Activated gamma-delta T cell treated with Interleukin-2 at 50 U/mL for 16 hours (primary cell): ENCODE measurements at regions not wholly inside any gene's neighbourhood (a gene's known extent, or its start where the extent isn't known, plus 50 kb on each side); places are given as distances from the start of the nearest gene placed in this dataset.

Experiments
- DNase-seq: peaks from one replicate; pipeline ENCODE4 v3.0.0-alpha.2; 2020

DNA sequence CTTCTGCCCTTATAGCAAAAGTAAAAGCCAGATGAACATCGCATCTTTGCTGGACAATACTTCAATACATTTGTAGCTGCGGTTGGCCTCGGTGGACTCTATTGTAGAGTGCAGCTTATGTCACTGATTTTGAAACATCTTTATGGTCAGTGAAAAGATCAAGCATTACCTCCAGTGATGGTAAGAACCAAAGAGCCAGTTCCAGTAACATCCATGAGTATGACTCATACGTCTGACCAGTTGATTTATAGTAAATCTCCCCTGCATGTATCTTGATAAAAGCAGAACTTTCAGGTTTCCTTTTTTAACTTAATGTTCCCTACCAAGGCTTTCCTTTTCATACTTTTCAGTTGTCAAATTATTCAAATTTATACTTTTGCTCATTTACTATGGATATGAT is 119.2 kb upstream of the HNRNPA3 start:
- no peak for DNase-seq

- DNase-seq: no peak
These were observed 114.5 kb upstream of the HNRNPA3 start for GRCh38 chr2:177098001-177098613.

GRCh38 chr2:177101930-177102329 is 110.7 kb upstream of the HNRNPA3 start:
- DNase-seq: no peak

DNA sequence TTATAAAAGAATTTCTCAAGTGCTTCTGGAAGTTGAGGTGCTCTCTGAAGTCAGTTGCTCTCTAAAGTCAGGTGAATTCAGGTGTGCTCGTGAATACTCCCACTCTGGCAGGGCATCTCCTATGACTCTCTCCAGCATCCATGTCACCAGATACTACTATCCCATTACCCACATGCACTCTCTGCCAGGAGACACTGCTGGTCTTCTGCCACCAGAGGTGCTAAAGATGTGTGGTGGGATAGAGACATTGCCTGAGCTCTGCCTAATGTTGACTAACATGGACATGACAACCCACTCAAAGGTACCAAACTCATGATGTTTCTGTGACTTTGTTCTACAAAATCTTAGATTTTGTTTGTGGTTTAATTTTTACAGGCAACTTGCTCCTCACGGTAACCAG is 106.4 kb upstream of the HNRNPA3 start:
- DNase-seq: no peak

DNA sequence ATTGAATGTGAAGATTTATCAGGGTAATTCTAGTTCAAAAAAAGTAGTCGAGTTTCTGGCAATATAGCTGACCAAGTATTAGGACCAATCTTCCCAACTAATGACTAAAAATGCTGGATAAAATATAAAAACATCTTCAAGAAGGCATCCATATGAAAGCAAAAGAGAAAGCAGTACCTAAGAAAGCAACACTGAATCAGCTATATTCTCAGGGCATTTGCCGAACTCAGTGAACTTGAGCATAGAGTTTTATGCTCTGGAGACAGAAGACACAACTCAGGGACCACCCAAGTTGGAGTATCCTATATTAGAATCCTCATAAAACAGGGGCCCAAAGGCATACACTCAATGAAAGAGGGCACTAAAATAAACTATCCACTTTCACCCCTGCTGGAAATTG is 103.7 kb upstream of the HNRNPA3 start:
- DNase-seq: no peak

GRCh38 chr2:177114712-177115111 is 97.9 kb upstream of the HNRNPA3 start:
- DNase-seq: no peak

DNA sequence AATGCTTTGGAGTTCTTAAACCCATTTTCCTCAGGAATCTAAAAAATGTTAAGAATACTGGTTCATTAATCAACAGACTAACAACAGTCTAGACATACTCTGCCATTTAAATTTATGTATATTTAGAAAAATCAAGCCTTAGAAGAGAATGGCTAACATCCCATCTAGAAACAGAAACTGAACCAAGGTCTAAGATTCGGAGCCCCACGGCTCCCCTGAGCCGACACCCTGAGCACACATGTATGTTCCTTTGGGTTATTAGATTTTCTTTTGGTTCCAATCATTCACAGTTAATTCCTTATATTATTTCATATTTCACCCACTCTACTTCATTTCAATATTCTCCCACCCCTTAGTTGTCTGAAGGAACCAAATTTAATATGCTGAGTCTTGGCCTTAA is 94.8 kb upstream of the HNRNPA3 start:
- DNase-seq: no peak

- DNase-seq: no peak
These were observed 94.0 kb upstream of the HNRNPA3 start for GRCh38 chr2:177118636-177119035.

GRCh38 chr2:177119099-177119498 is 93.5 kb upstream of the HNRNPA3 start:
- no peak for DNase-seq

GRCh38 chr2:177123048-177123447 is 89.5 kb upstream of the HNRNPA3 start:
- no peak for DNase-seq

- DNase-seq: no peak
These were observed 88.2 kb upstream of the HNRNPA3 start for GRCh38 chr2:177124371-177124770.

DNA sequence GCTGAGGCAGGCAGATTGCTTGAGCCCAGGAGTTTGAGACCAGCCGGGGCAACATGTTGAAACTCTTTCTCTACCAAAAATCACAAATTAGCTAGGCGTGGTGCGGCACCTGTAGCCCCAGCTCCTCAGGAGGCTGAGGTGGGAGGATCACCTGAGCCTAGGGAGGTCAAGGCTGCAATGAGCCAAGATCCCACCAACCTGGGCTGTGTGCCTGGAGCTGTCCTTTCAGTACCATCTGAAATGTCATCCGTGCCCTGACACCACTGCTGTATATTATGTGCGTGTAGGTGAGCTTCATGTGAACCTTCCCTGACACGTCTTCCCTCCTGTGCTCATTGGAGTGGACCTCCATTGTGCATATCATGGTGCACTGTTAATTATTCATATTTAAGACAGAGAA is 84.8 kb upstream of the HNRNPA3 start:
- no peak for DNase-seq

DNA sequence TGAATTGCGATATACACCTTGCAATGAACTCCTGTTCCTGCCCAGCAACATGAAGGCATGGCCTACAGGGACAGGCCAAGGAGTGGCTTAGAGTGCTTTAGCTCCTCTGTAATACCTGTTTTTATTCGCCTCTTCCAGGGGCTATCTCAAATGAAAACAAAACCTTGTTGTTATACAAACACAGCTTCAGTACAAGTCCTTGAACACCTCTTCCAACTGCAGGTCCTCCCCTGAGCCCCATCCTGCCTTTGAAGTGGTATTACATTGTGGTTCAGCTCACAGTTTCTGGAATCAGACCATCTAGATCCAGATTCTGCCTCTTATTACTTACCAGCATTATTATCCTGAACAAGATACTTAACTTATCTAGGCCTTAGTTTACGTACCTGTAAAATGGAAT is 83.0 kb upstream of the HNRNPA3 start:
- DNase-seq: no peak

- DNase-seq: no peak
These were observed 80.7 kb upstream of the HNRNPA3 start for GRCh38 chr2:177131858-177132257.

GRCh38 chr2:177138823-177139222 is 73.8 kb upstream of the HNRNPA3 start:
- DNase-seq: no peak

GRCh38 chr2:177141866-177142265 is 70.7 kb upstream of the HNRNPA3 start:
- no peak for DNase-seq

GRCh38 chr2:177143444-177143843 is 69.2 kb upstream of the HNRNPA3 start:
- DNase-seq: no peak

DNA sequence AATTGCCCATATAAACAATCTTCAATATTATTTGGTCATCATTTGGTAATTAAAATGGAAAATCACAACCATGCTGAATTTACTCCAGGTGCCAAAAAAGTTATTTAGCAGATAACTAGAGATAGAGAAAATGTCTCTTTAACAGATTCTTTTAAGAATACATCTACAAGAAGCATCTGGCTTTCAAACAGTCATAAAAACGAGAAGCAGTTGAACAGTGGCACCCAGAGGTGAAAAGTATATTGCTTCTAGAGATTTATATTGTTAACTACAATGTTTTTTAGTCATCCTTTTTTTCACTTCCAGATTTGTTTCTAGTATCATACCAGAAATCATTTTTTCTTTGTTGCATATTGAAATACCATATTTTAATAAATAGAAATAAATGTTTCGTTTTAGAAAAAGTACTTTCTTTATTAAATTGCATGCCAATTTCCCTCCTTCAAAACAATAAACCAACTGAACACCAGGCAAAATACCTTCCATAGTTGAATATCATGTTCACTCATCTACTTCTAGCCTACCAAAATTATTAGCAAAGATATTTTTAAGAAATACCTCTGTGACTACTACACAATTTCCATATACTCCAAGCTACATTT is 65.4 kb upstream of the HNRNPA3 start:
- no peak for DNase-seq

DNA sequence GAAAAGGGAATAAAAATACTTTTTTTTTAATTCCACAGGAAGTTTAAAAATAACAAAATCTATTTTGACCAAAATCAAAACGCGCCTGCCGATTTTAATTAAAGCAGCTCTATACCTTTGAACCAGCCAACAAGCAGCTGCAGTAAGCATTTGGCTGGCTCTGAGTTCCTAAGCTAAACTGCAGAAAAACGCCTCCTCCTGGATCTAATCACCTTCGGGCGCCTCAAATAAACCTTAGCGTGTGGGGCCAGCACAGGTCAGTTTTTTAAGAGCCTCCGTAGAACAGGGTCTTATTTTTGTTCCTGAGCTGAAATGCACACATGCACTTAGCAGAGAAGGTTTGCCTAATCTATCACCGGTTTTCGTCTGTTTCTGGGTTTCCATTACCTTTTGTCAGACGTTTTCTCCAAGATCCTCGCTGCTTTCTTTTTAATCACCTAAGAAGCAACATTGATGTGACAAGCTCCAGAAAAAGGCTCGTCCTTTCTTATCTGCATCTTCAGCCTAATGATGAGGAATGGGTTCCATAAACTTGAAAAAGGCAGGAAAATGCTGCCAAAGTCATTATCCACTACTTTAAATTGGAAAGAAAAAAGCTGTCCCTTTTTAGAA is 64.7 kb upstream of the HNRNPA3 start:
- no peak for DNase-seq

DNA sequence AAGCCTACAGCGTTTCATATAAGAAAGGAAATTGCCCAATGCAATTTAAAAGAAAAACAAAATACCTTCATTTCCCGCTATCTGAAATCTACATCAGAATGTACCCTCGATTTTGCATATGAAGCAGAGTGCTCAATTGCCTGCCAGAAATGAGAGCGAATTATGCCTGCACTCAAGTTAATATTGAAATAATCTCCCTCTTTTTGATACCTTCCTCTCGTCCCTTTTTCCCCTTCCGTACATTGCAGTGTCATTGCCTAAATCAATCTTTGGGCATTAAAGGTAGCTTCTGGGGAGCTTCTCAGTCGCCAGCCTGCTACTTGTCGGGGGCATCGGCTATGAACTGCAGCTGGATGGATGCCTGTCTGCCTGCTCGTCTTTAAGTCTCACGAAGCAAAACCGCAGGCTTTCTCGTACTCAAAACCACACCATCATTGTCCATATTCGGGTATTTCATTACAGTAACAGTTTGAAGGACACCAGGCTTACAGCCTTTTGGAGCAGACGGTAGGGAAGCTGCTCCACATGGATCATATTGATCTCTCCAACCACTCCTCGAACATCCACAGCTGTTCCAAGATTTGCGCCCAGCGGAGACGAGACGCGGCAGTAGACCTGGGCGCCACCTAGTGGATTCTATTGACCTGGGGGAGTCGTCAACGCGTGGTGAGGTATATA is 64.0 kb upstream of the HNRNPA3 start:
- peak; percentile 69 for DNase-seq

GRCh38 chr2:177149155-177149503 is 63.5 kb upstream of the HNRNPA3 start:
- DNase-seq: no peak

DNA sequence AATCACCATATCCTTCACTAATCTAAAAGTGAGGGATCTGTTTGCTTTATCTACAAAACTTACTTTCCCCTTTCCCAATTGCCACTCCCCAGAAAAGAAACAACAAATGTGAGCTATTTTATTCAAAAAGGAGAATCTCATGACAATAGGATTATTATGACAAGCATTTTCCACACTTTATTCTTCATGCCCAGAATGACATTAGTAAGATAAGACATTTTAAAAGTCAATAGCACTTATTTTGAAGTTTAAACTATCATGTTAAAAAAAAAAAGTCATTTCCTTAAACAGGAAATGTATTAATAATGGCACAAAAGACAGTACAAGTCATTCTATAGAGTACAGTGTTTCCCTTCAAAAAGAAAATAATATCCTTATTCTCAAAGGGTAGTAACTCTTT is 58.8 kb upstream of the HNRNPA3 start:
- no peak for DNase-seq

- no peak for DNase-seq
These were observed 57.8 kb upstream of the HNRNPA3 start for GRCh38 chr2:177154809-177155208.

DNA sequence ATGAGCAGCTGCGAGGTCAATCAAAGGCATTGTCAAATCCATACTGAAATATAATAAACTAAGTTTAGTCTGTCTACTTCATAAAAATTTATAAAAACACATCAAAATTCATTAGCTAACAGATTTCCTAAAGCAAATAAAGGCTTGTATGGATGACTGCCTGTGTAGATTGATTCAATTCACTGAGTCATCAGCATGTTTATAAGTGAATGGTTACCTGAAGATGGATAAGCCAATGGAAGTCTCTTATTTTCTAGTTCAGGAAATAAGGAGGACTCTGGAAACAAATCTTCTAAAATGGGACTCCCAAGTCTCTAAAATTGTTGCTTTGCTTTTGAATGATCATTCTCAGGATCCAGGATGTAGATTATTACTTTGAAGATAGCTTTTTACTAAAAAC is 57.0 kb upstream of the HNRNPA3 start:
- DNase-seq: no peak
